ENCODE measurements at regions not wholly inside any gene's neighbourhood (a gene's known extent, or its start where the extent isn't known, plus 50 kb on each side); places are given as distances from the start of the nearest gene placed in this dataset.

- no peak overlapping the region for H3K4me3 ChIP-seq (ENCODE audit: low read depth, low read length)
- no peak for DNase-seq (ENCODE audit: low read depth)
- no peak for TF ChIP-seq CTCF (IDR thresholded peaks at IDR 0.05; ENCODE audit: low read depth, low read length, missing control alignments)
Observed at GRCh38 chr16:76081967-76082366, 195.2 kb upstream of the CNTNAP4 start.

- TF ChIP-seq CTCF (IDR thresholded peaks at IDR 0.05; ENCODE audit: low read depth, low read length, missing control alignments), result no peak
- H3K4me3 ChIP-seq (ENCODE audit: low read depth, low read length), result no peak overlapping the region
- no peak for DNase-seq (ENCODE audit: low read depth)
Observed at GRCh38 chr16:76106647-76107046, 170.6 kb upstream of the CNTNAP4 start.

- no peak overlapping the region for H3K4me3 ChIP-seq (ENCODE audit: low read depth, low read length)
- no peak for DNase-seq (ENCODE audit: low read depth)
- no peak for TF ChIP-seq CTCF (IDR thresholded peaks at IDR 0.05; ENCODE audit: low read depth, low read length, missing control alignments)
Observed at GRCh38 chr16:76108460-76108859, 168.7 kb upstream of the CNTNAP4 start.

- no peak for TF ChIP-seq CTCF (IDR thresholded peaks at IDR 0.05; ENCODE audit: low read depth, low read length, missing control alignments)
- H3K4me3 ChIP-seq (ENCODE audit: low read depth, low read length), result no peak overlapping the region
- no peak for DNase-seq (ENCODE audit: low read depth)
Observed at GRCh38 chr16:76114681-76115080, 162.5 kb upstream of the CNTNAP4 start.

- TF ChIP-seq CTCF (IDR thresholded peaks at IDR 0.05; ENCODE audit: low read depth, low read length, missing control alignments), result no peak
- no peak for DNase-seq (ENCODE audit: low read depth)
- H3K4me3 ChIP-seq (ENCODE audit: low read depth, low read length), result no peak overlapping the region
Observed at GRCh38 chr16:76118344-76118743, 158.9 kb upstream of the CNTNAP4 start.

- no peak for DNase-seq (ENCODE audit: low read depth)
- no peak for TF ChIP-seq CTCF (IDR thresholded peaks at IDR 0.05; ENCODE audit: low read depth, low read length, missing control alignments)
- H3K4me3 ChIP-seq (ENCODE audit: low read depth, low read length), result no peak overlapping the region
Observed at GRCh38 chr16:76121636-76122035, 155.6 kb upstream of the CNTNAP4 start.

GRCh38 chr16:76123966-76124365, 153.2 kb upstream of the CNTNAP4 start:
- DNase-seq (ENCODE audit: low read depth), result no peak
- H3K4me3 ChIP-seq (ENCODE audit: low read depth, low read length), result no peak overlapping the region
- TF ChIP-seq CTCF (IDR thresholded peaks at IDR 0.05; ENCODE audit: low read depth, low read length, missing control alignments), result no peak

Data from GM12864 (cell line).